HG03175 (cell line): ENCODE measurements at regions not wholly inside any gene's neighbourhood (a gene's known extent, or its start where the extent isn't known, plus 50 kb on each side); places are given as distances from the start of the nearest gene placed in this dataset.
"Not testable (repeated sequence)": the region's sequence is repeated elsewhere in the genome, so short reads cannot be mapped to it uniquely, and the experiment has no call there.

ENCODE experiments used
- ATAC-seq: cut with Tn5 transposase; IDR thresholded peaks from one replicate; pipeline ENCODE4 v1.9.1; 2021; ENCODE audit warnings: mild to moderate bottlenecking, moderate library complexity; ENCODE audit not compliant: unreplicated experiment

DNA sequence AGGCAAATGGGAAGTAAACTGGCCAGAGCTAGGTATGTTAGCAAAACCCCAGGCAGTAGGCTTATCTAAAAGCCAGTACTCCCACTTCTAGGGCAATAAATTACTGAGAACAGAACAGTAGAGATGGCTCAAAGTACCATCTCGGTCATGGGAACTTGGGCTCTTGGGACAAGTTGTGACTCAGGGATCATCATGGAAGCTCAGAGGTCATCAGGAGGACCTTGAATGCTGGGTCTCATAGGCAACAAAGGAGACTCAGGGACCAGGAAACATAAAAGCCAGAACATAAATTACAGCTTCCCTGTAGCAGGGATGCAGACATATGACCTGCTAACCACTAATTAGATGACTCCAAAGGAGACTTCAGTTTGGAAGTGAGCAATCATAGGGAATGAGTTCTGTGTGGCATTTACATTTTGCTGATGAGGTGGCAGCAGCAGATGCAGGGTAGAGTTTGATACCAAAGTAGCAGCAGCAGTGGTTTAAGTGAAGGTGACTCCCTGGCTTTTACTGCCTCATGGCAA lies 97.6 kb upstream of the SCAF11 start:
- ATAC-seq, result no peak

DNA sequence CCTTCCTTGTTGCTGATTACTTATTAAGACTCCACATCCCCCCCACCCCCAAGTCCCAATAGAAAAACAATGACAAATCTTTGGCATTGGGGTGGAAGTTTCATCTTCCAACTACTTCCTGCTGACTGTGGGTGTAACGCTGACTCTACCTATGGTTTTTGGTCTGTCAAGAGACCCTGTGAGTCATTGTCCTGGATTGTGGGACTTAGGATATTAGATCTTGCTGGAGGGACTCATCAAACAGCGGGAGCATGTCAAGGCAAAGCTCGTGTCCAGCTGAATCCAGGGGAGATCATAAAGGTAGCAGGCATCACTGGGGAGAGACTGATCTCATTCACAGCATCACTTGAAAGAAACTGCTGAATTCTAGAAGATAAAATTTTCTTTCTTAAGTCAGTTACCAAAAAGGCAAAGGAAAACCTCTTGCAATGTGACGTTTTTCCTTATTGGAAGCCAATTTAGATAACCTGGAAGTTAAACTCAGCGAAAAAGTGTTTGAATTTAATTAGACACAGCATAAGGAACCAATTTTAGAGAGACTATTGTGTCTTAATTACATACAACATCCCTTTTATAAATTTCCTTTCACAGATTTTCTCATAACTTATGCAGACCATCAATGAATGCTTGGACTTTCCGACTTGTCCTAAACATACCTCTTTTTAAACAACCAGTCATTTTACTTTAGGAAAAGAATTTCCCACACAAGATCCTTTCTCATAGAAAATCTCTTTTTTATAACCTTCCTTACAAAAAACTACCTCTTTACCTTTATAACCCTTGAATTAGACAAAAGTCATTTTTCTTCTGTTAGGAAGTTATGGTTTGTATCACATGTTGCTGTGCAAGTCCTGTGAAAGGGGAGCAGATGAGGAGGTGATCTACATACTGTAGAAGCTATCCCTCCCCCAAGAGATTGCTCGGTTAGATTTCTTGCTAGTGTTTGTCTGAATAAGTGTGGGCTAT lies 94.6 kb upstream of the SCAF11 start:
- ATAC-seq, result no peak

- no peak for ATAC-seq
These were observed 92.3 kb upstream of the SCAF11 start for GRCh38 chr12:46082490-46083200.

- ATAC-seq, result no peak
These were observed 82.9 kb upstream of the SCAF11 start for GRCh38 chr12:46073321-46073720.

- peak; percentile 97 for ATAC-seq
These were observed 81.6 kb upstream of the SCAF11 start for GRCh38 chr12:46071769-46072624.

GRCh38 chr12:46071335-46071734 lies 81.0 kb upstream of the SCAF11 start:
- ATAC-seq, result no peak

DNA sequence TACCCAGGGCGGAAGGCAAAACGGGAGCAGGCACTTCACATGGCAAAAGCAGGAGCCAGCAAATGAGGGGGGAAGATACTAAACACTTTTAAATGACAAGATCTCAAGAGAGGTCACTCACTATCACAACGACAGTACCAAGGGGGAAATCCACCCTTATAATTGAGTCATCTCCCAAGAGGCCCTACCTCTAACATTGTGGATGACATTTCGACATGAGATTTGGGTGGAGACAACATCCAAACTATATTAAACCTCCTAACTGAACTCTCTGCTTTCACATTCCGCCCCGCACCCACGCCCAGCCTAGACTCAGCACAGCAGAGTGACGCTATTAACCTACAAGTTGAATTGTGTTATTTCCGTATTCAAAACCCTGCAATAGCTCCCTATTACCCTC lies 76.7 kb upstream of the SCAF11 start:
- ATAC-seq, result no peak

- ATAC-seq, result peak; percentile 89
These were observed 75.2 kb upstream of the SCAF11 start for GRCh38 chr12:46065412-46066166.

GRCh38 chr12:46064548-46064947 lies 74.2 kb upstream of the SCAF11 start:
- ATAC-seq, result no peak

DNA sequence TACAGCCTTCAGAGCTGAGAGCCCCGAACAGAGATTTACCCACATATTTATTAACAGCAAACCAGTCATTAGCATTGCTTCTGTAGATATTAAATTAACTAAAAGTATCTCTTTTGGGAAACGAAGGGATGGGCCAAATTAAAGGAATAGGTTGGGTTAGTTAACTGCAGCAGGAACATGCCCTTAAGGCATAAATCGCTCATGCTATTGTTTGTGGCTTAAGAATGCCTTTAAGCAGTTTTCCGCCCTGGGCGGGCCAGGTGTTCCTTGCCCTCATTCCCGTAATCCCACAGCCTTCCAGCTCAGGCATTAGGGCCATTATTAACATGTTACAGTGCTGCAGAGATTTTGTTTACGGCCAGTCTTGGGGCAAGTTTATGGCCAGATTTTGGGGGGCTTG lies 68.3 kb upstream of the SCAF11 start:
- ATAC-seq, result not testable (repeated sequence)

DNA sequence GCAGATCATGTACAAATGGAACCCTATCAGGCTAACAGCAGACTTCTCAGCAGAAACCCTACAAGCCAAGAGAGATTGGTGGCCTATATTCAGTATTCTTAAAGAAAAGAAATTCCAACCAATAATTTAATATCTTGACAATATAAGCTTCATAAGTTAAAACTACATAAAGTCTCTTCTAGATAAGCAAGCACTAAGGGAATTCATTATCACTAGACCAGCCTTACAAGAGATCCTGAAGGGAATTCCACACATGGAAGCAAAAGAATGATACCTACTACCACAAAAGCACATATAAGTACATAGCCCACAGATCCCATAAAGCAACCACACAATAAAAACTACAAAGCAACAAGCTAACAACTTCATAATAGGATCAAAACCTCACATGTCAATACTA lies 60.4 kb upstream of the SCAF11 start:
- no peak for ATAC-seq

DNA sequence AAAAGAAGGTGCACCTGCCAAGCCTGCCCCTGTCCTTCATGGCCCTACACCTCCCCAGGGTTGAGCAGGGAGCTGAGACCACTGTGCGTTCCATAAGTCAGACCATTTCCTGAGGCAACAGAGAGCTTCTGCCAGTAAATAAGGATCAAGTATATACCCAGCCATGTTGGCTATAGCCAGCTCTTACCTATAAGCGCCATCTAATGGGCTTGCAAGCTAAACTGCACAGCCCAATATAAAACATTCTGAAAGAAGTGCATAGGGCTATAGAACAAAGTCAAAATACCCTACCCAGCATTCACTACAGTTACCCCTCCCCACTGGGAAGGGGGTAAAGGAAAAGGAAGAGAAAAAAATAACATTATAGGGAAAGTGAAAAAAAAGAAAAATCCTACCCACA lies 59.3 kb upstream of the SCAF11 start:
- no peak for ATAC-seq

DNA sequence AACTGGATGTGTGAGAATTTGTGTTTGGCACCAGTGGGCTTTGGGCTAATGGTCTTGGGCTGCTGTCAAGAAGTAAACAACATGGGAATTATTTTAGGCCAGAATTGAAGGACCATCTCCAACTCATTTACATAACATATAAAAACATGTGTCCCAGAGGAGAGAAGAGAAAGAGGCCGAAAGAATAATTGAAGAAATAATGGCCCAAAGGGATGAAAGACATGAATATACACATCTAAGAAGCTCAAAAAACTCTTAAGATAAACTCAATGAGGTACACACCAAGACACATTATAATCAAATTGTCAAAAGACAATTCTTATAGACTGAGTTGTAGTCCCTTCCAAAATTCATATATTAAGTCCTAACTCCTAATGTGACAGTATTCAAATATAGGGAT lies 56.1 kb upstream of the SCAF11 start:
- ATAC-seq, result no peak

- no peak for ATAC-seq
These were observed 53.7 kb upstream of the SCAF11 start for GRCh38 chr12:46043972-46044520.
